Neural progenitor cell (in vitro differentiated cells): ENCODE measurements at regions not wholly inside any gene's neighbourhood (a gene's known extent, or its start where the extent isn't known, plus 50 kb on each side); places are given as distances from the start of the nearest gene placed in this dataset.

Source experiments
- EZH2 ChIP-seq: fragments of 200-600 bp; sonication (generic); IDR thresholded peaks from 2 replicates; pipeline ENCODE4 v1.6.1; 2017; ENCODE audit warnings: antibody characterized with exemption, mild to moderate bottlenecking, moderate library complexity
- EZH2phosphoT487 ChIP-seq: fragments of 200-600 bp; sonication (generic); IDR thresholded peaks from 2 replicates; pipeline ENCODE4 v1.6.1; 2017; ENCODE audit warnings: antibody characterized with exemption
- TF ChIP-seq, protein P1 (sequence below): fragments of 200-600 bp; sonication (generic); IDR thresholded peaks from 2 replicates; pipeline ENCODE4 v1.5.1; 2017; ENCODE audit warnings: antibody characterized with exemption, mild to moderate bottlenecking

DNA sequence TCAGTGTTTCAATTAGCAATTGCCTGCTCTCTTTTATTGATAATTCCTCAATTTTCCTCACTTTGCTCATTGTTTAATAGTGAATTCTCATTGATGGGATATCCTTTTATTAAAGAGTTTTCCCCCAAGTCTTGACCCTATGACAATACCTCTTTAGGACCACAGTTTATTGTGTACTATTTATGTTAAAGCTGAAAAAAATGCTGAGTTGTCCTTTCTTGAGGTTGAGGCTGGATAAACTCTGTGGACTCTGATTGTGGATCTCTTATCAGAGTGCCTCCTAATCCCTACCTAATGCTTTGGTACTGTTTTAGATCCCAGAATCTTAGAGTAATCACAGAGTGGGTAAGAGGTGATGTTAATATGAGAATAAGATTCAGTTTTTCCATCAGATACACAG, 416.3 kb upstream of the GBE1 start:
- TF ChIP-seq EZH2, result no peak
- TF ChIP-seq, protein P1, sequence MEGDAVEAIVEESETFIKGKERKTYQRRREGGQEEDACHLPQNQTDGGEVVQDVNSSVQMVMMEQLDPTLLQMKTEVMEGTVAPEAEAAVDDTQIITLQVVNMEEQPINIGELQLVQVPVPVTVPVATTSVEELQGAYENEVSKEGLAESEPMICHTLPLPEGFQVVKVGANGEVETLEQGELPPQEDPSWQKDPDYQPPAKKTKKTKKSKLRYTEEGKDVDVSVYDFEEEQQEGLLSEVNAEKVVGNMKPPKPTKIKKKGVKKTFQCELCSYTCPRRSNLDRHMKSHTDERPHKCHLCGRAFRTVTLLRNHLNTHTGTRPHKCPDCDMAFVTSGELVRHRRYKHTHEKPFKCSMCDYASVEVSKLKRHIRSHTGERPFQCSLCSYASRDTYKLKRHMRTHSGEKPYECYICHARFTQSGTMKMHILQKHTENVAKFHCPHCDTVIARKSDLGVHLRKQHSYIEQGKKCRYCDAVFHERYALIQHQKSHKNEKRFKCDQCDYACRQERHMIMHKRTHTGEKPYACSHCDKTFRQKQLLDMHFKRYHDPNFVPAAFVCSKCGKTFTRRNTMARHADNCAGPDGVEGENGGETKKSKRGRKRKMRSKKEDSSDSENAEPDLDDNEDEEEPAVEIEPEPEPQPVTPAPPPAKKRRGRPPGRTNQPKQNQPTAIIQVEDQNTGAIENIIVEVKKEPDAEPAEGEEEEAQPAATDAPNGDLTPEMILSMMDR, result no peak
- TF ChIP-seq EZH2phosphoT487, result no peak
